ENCODE measurements at regions not wholly inside any gene's neighbourhood (a gene's known extent, or its start where the extent isn't known, plus 50 kb on each side); places are given as distances from the start of the nearest gene placed in this dataset.

GRCh38 chr3:186456731-186457191 is 87.4 kb downstream of the CRYGS start:
- TF ChIP-seq CREB1 (IDR thresholded peaks at IDR 0.05; ENCODE audit: low read depth) (no peak), ZBTB7A (IDR thresholded peaks at IDR 0.05; ENCODE audit: low read depth) (no peak), YY1 (IDR thresholded peaks at IDR 0.05; ENCODE audit: low read depth) (no peak), FOXM1 (IDR thresholded peaks at IDR 0.05; ENCODE audit: borderline replicate concordance, low read depth) (no peak), CEBPB (IDR thresholded peaks at IDR 0.05) (no peak), EGR1 (IDR thresholded peaks at IDR 0.05) (no peak), REST (IDR thresholded peaks at IDR 0.05; ENCODE audit: low read depth) (no peak), MAX (IDR thresholded peaks at IDR 0.05) (no peak), USF1 (IDR thresholded peaks at IDR 0.05) (no peak), TAF1 (IDR thresholded peaks at IDR 0.05; ENCODE audit: low read depth) (no peak), EP300 (IDR thresholded peaks at IDR 0.05; ENCODE audit: borderline replicate concordance) (no peak), TCF12 (IDR thresholded peaks at IDR 0.05; ENCODE audit: low read depth) (no peak), NFIC (IDR thresholded peaks at IDR 0.05) (no peak), TEAD4 (IDR thresholded peaks at IDR 0.05) (no peak), RAD21 (IDR thresholded peaks at IDR 0.05; ENCODE audit: low read depth) (no peak)

GRCh38 chr3:186454881-186455703 is 89.1 kb downstream of the CRYGS start:
- no peak for TF ChIP-seq CREB1 (IDR thresholded peaks at IDR 0.05; ENCODE audit: low read depth)
- no peak for TF ChIP-seq REST (IDR thresholded peaks at IDR 0.05; ENCODE audit: low read depth)
- TF ChIP-seq ZBTB7A (IDR thresholded peaks at IDR 0.05; ENCODE audit: low read depth): no peak
- no peak for TF ChIP-seq EGR1 (IDR thresholded peaks at IDR 0.05)
- peak; percentile 76 for TF ChIP-seq TCF12 (IDR thresholded peaks at IDR 0.05; ENCODE audit: low read depth)
- peak; percentile 65; the same call in 1 of the 2 replicates for TF ChIP-seq MAX (IDR thresholded peaks at IDR 0.05)
- peak; percentile 90 for TF ChIP-seq NFIC (IDR thresholded peaks at IDR 0.05)
- no peak for TF ChIP-seq RAD21 (IDR thresholded peaks at IDR 0.05; ENCODE audit: low read depth)
- TF ChIP-seq EP300 (IDR thresholded peaks at IDR 0.05; ENCODE audit: borderline replicate concordance): peak; percentile 65; the same call in 1 of the 2 replicates
- TF ChIP-seq TEAD4 (IDR thresholded peaks at IDR 0.05): peak; percentile 65
- TF ChIP-seq CEBPB (IDR thresholded peaks at IDR 0.05): no peak
- no peak for TF ChIP-seq TAF1 (IDR thresholded peaks at IDR 0.05; ENCODE audit: low read depth)
- TF ChIP-seq USF1 (IDR thresholded peaks at IDR 0.05): no peak

GRCh38 chr3:186453531-186453930 is 90.6 kb downstream of the CRYGS start:
- TF ChIP-seq RAD21 (IDR thresholded peaks at IDR 0.05; ENCODE audit: low read depth) (no peak), TAF1 (IDR thresholded peaks at IDR 0.05; ENCODE audit: low read depth) (no peak), USF1 (IDR thresholded peaks at IDR 0.05) (no peak), NFIC (IDR thresholded peaks at IDR 0.05) (no peak), EGR1 (IDR thresholded peaks at IDR 0.05) (no peak), CREB1 (IDR thresholded peaks at IDR 0.05; ENCODE audit: low read depth) (no peak), EP300 (IDR thresholded peaks at IDR 0.05; ENCODE audit: borderline replicate concordance) (no peak), FOXM1 (IDR thresholded peaks at IDR 0.05; ENCODE audit: borderline replicate concordance, low read depth) (no peak), CEBPB (IDR thresholded peaks at IDR 0.05) (no peak), ZBTB7A (IDR thresholded peaks at IDR 0.05; ENCODE audit: low read depth) (no peak), REST (IDR thresholded peaks at IDR 0.05; ENCODE audit: low read depth) (no peak), TCF12 (IDR thresholded peaks at IDR 0.05; ENCODE audit: low read depth) (no peak), MAX (IDR thresholded peaks at IDR 0.05) (no peak), TEAD4 (IDR thresholded peaks at IDR 0.05) (no peak), YY1 (IDR thresholded peaks at IDR 0.05; ENCODE audit: low read depth) (no peak)
